ENCODE measurements at regions not wholly inside any gene's neighbourhood (a gene's known extent, or its start where the extent isn't known, plus 50 kb on each side); places are given as distances from the start of the nearest gene placed in this dataset.

DNA sequence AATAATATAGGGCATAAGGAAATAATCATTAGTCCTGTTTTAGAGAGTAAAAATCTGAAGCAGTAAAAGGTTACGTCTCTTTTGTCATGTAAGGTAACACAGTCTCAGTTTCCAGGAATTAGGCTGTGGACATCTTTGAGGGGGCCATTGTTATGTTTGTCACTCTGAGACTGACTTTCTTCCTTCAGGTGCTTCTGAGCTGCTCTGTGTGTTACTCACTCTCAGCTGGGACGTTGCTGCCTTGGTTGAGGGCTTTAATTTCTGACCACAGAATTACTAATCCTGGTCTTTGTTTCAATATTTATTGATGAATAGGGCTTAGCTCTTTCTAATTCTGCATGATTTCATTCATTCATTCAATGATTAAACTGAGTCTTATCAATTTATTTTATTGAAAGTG is 55.9 kb upstream of the SLC38A11 start:
- no peaks in the 10 kb centered on the region for H3K4me1 ChIP-seq (ENCODE audit: insufficient read depth, low read length)
- H3K56ac ChIP-seq (ENCODE audit: insufficient read length, low read depth, low read length): no peak overlapping the region
- H3K23me2 ChIP-seq (ENCODE audit: insufficient read length, low read depth, low read length, poor library complexity, severe bottlenecking): no peaks in the 10 kb centered on the region
- H4K8ac ChIP-seq (replicated peaks; ENCODE audit: insufficient read length, low read depth, low read length): no peak overlapping the region
- no peak overlapping the region for H3K4ac ChIP-seq (ENCODE audit: low read depth, low read length)
- Mint-ChIP-seq H3K9me3 (no peaks in the 10 kb centered on the region), H3K4me3 (no peak overlapping the region), H3K36me3 (ENCODE audit: insufficient read depth in 1 of 3, low read depth in 3 of 3) (no peaks in the 10 kb centered on the region), H3K27me3 (ENCODE audit: low read depth) (peaks cover 2% of the 10 kb centered on the region), H3K4me1 (peaks cover 3 to 5% of the 10 kb centered on the region in 2 experiments; a peak in 2 of 4 replicates), H3K27ac (no peak overlapping the region)
- H3K27ac ChIP-seq (ENCODE audit: insufficient read length, low read depth, low read length): no peak overlapping the region
- H3K79me1 ChIP-seq (ENCODE audit: insufficient read depth, low read depth, low read length, poor library complexity, severe bottlenecking): no peaks in the 10 kb centered on the region
- no peak overlapping the region for H2BK20ac ChIP-seq (ENCODE audit: low read depth, low read length, poor library complexity, severe bottlenecking)
- H3K9ac ChIP-seq (ENCODE audit: extremely low read depth, insufficient read length, low read length): no peak overlapping the region
- no peak overlapping the region for H4K91ac ChIP-seq (ENCODE audit: insufficient read length, low read depth, low read length)
- H3K27me3 ChIP-seq (ENCODE audit: insufficient read depth, low read length): no peaks in the 10 kb centered on the region
- no peak for DNase-seq
- no peak overlapping the region for H3K23ac ChIP-seq (ENCODE audit: insufficient read length, low read depth, low read length)
- no peak overlapping the region for H2BK15ac ChIP-seq (ENCODE audit: low read depth, low read length)
- no peak overlapping the region for H2BK5ac ChIP-seq (ENCODE audit: insufficient read length, low read length)
- no peak overlapping the region for H4K5ac ChIP-seq (ENCODE audit: insufficient read length, low read depth, low read length)
- no peak overlapping the region for H2AFZ ChIP-seq (ENCODE audit: low read length)
- WGBS (ENCODE audit: extremely low coverage, insufficient read length, low lambda C conversion rate): no CpG with 5 or more reads among the region's 2 CpGs
- TF ChIP-seq, protein P1, sequence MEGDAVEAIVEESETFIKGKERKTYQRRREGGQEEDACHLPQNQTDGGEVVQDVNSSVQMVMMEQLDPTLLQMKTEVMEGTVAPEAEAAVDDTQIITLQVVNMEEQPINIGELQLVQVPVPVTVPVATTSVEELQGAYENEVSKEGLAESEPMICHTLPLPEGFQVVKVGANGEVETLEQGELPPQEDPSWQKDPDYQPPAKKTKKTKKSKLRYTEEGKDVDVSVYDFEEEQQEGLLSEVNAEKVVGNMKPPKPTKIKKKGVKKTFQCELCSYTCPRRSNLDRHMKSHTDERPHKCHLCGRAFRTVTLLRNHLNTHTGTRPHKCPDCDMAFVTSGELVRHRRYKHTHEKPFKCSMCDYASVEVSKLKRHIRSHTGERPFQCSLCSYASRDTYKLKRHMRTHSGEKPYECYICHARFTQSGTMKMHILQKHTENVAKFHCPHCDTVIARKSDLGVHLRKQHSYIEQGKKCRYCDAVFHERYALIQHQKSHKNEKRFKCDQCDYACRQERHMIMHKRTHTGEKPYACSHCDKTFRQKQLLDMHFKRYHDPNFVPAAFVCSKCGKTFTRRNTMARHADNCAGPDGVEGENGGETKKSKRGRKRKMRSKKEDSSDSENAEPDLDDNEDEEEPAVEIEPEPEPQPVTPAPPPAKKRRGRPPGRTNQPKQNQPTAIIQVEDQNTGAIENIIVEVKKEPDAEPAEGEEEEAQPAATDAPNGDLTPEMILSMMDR (conservative IDR thresholded peaks at IDR 0.05): no peak
- no peak overlapping the region for H2AK5ac ChIP-seq (ENCODE audit: insufficient read length, low read length)
- no peak overlapping the region for H3T11ph ChIP-seq (ENCODE audit: low read length)
- no peak overlapping the region for H3K18ac ChIP-seq (ENCODE audit: insufficient read length, low read depth, low read length)
- H3K4me2 ChIP-seq (ENCODE audit: insufficient read depth, insufficient read length, low read length): no peak overlapping the region
- no peak overlapping the region for H2BK120ac ChIP-seq (ENCODE audit: low read depth, low read length, poor library complexity, severe bottlenecking)
- no peaks in the 10 kb centered on the region for H3K9me3 ChIP-seq (ENCODE audit: control insufficient read depth, low read depth, low read length)
- no peaks in the 10 kb centered on the region for H4K20me1 ChIP-seq (ENCODE audit: control insufficient read depth, insufficient read depth, insufficient read length)
- no peak overlapping the region for H2BK12ac ChIP-seq (ENCODE audit: insufficient read length, low read depth, low read length)
- H3K79me2 ChIP-seq (ENCODE audit: insufficient read depth, low read length): no peaks in the 10 kb centered on the region
- no peak overlapping the region for H3K14ac ChIP-seq (ENCODE audit: insufficient read depth, low read length)
